Mesenchymal stem cell (in vitro differentiated cells and primary cell): ENCODE measurements at regions not wholly inside any gene's neighbourhood (a gene's known extent, or its start where the extent isn't known, plus 50 kb on each side); places are given as distances from the start of the nearest gene placed in this dataset.

Experiments used
- DNase-seq: peaks from one replicate; pipeline ENCODE4 v3.0.0-alpha.2; 2013
- H2AFZ ChIP-seq: one replicate; pipeline ENCODE4 v1.6.1; 2013; ENCODE audit warnings: low read depth, mild to moderate bottlenecking, control low read depth, inconsistent platforms, low read length, moderate library complexity
- H2AK5ac ChIP-seq: 2 replicates; pipeline ENCODE4 v1.6.1; 2013; ENCODE audit warnings: low read length, moderate library complexity, mild to moderate bottlenecking, inconsistent platforms; ENCODE audit not compliant: severe bottlenecking
- H2BK120ac ChIP-seq: one replicate; pipeline ENCODE4 v1.6.1; 2013; ENCODE audit warnings: low read depth, mild to moderate bottlenecking, inconsistent platforms, low read length, moderate library complexity
- H2BK12ac ChIP-seq, 2 experiments: one replicate each; pipeline ENCODE4 v1.6.1; 2013; ENCODE audit warnings: inconsistent platforms in 2 of 2, low read length in 2 of 2, mild to moderate bottlenecking in 2 of 2, moderate library complexity in 2 of 2, control low read depth in 1 of 2
- H2BK15ac ChIP-seq: one replicate; pipeline ENCODE4 v1.6.1; 2013; ENCODE audit warnings: mild to moderate bottlenecking, low read depth, inconsistent platforms; ENCODE audit not compliant: poor library complexity, severe bottlenecking
- H2BK5ac ChIP-seq: 2 replicates; pipeline ENCODE4 v1.6.1; 2013; ENCODE audit warnings: low read depth, mild to moderate bottlenecking, low read length, control low read depth, inconsistent platforms; ENCODE audit not compliant: poor library complexity, severe bottlenecking
- H3K14ac ChIP-seq, 2 experiments: one replicate each; pipeline ENCODE4 v1.6.1; 2013; ENCODE audit warnings: inconsistent platforms in 2 of 2, low read length in 2 of 2, control low read depth in 1 of 2, mild to moderate bottlenecking in 1 of 2, moderate library complexity in 1 of 2
- H3K18ac ChIP-seq, 2 experiments: one replicate each; pipeline ENCODE4 v1.6.1; 2013; ENCODE audit warnings: inconsistent platforms in 2 of 2, low read length in 2 of 2, control low read depth in 1 of 2, low read depth in 1 of 2, mild to moderate bottlenecking in 1 of 2
- H3K23ac ChIP-seq, 2 experiments: one replicate each; pipeline ENCODE4 v1.6.1; 2013; ENCODE audit warnings: inconsistent platforms in 2 of 2, low read length in 2 of 2, mild to moderate bottlenecking in 2 of 2, moderate library complexity in 2 of 2, control low read depth in 1 of 2
- H3K27ac ChIP-seq: 2 replicates; pipeline ENCODE4 v1.5.1; 2013; ENCODE audit warnings: mild to moderate bottlenecking, moderate library complexity, low read length, control low read depth, inconsistent platforms; ENCODE audit not compliant: poor library complexity, severe bottlenecking
- H3K27me3 ChIP-seq, 2 experiments: 2 replicates each; pipeline versions ENCODE4 v1.6.1 to v1.7.0; 2013; ENCODE audit warnings: low read length in 2 of 2, mild to moderate bottlenecking in 2 of 2, moderate library complexity in 2 of 2, control low read depth in 1 of 2, inconsistent platforms in 1 of 2; ENCODE audit not compliant: control insufficient read depth in 1 of 2, insufficient read depth in 1 of 2
- H3K36me3 ChIP-seq, 2 experiments: 2 replicates each; pipeline versions ENCODE4 v1.6.1 to v1.7.0; 2013; ENCODE audit warnings: low read length in 2 of 2, control low read depth in 1 of 2, inconsistent platforms in 1 of 2, low read depth in 1 of 2, mild to moderate bottlenecking in 1 of 2; ENCODE audit not compliant: insufficient read depth in 2 of 2, control insufficient read depth in 1 of 2
- H3K4ac ChIP-seq, 2 experiments: one replicate each; pipeline ENCODE4 v1.6.1; 2013; ENCODE audit warnings: inconsistent platforms in 2 of 2, low read length in 2 of 2, mild to moderate bottlenecking in 2 of 2, moderate library complexity in 2 of 2, control low read depth in 1 of 2, low read depth in 1 of 2
- H3K4me1 ChIP-seq: 2 replicates; pipeline ENCODE4 v1.6.1; 2013; ENCODE audit warnings: low read depth, low read length, control low read depth; ENCODE audit not compliant: control insufficient read depth, insufficient read depth
- H3K4me2 ChIP-seq: 2 replicates; pipeline ENCODE4 v1.6.1; 2013; ENCODE audit warnings: low read length, mild to moderate bottlenecking, inconsistent platforms; ENCODE audit not compliant: poor library complexity, severe bottlenecking
- H3K4me3 ChIP-seq, 2 experiments: 2 replicates each; pipeline versions ENCODE4 v1.5.1 to v1.7.0; 2013; ENCODE audit warnings: low read length in 2 of 2, mild to moderate bottlenecking in 2 of 2, control low read depth in 1 of 2, low read depth in 1 of 2; ENCODE audit not compliant: insufficient read depth in 1 of 2
- H3K79me1 ChIP-seq: replicated peaks from 2 replicates; pipeline ENCODE4 v1.6.1; 2013; ENCODE audit warnings: mild to moderate bottlenecking, control low read depth, low read length, inconsistent platforms; ENCODE audit not compliant: poor library complexity, severe bottlenecking
- H3K9ac ChIP-seq: 2 replicates; pipeline ENCODE4 v1.7.0; 2013; ENCODE audit warnings: mild to moderate bottlenecking, low read length, moderate library complexity
- H3K9me3 ChIP-seq: 2 replicates; pipeline ENCODE4 v1.7.0; 2013; ENCODE audit warnings: mild to moderate bottlenecking, low read length; ENCODE audit not compliant: control insufficient read depth
- H4K8ac ChIP-seq: one replicate; pipeline ENCODE4 v1.6.1; 2013; ENCODE audit warnings: inconsistent platforms, mild to moderate bottlenecking, low read length, moderate library complexity
- H4K91ac ChIP-seq: one replicate; pipeline ENCODE4 v1.6.1; 2013; ENCODE audit warnings: mild to moderate bottlenecking, low read length, inconsistent platforms
- WGBS: methylation state at CpG from one replicate; pipeline ENCODE4 v1.1.7; 2013; ENCODE audit warnings: mixed read lengths; 5-methylcytosine and 5-hydroxymethylcytosine counted together

GRCh38 chr5:128815201-128815600 is 150.1 kb upstream of the SLC27A6 start:
- H3K9ac ChIP-seq: no peak overlapping the region
- H3K27me3 ChIP-seq: no peaks in the 10 kb centered on the region
- no peak overlapping the region for H3K14ac ChIP-seq
- no peaks in the 10 kb centered on the region for H3K36me3 ChIP-seq
- H2AK5ac ChIP-seq: no peak overlapping the region
- no peak overlapping the region for H3K18ac ChIP-seq
- no peak overlapping the region for H4K8ac ChIP-seq
- DNase-seq: no peak
- no peak overlapping the region for H3K4me3 ChIP-seq
- H3K4ac ChIP-seq: no peak overlapping the region
- H3K4me2 ChIP-seq: no peak overlapping the region
- 58% methylated on average over 5 of the region's 5 CpGs for WGBS
- H2BK5ac ChIP-seq: no peak overlapping the region
- no peak overlapping the region for H3K23ac ChIP-seq
- H2BK12ac ChIP-seq: no peak overlapping the region
- H3K27ac ChIP-seq: no peak overlapping the region
- no peak overlapping the region for H2AFZ ChIP-seq
- H3K4me1 ChIP-seq: no peaks in the 10 kb centered on the region
- no peaks in the 10 kb centered on the region for H3K9me3 ChIP-seq
- no peaks in the 10 kb centered on the region for H3K79me1 ChIP-seq
- no peak overlapping the region for H2BK15ac ChIP-seq
- H2BK120ac ChIP-seq: no peak overlapping the region
- H4K91ac ChIP-seq: no peak overlapping the region

- Histone ChIP-seq H3K9me3 (no peaks in the 10 kb centered on the region), H2BK5ac (no peak overlapping the region), H2AFZ (no peak overlapping the region), H3K36me3 (no peaks in the 10 kb centered on the region), H3K27ac (no peak overlapping the region), H3K4me1 (no peaks in the 10 kb centered on the region), H3K23ac (no peak overlapping the region), H3K4me3 (no peak overlapping the region), H3K4ac (no peak overlapping the region), H3K4me2 (no peak overlapping the region), H3K79me1 (no peaks in the 10 kb centered on the region), H3K18ac (no peak overlapping the region), H2BK15ac (no peak overlapping the region), H2AK5ac (no peak overlapping the region), H4K8ac (no peak overlapping the region), H3K27me3 (no peaks in the 10 kb centered on the region), H2BK120ac (no peak overlapping the region), H3K9ac (peak overlapping the region; percentile 51), H3K14ac (no peak overlapping the region), H4K91ac (no peak overlapping the region), H2BK12ac (no peak overlapping the region)
- no peak for DNase-seq
- no CpG with 5 or more reads among the region's 1 CpG for WGBS
Observed at GRCh38 chr5:128825826-128826225, 139.5 kb upstream of the SLC27A6 start.

GRCh38 chr5:128826275-128826674 is 139.0 kb upstream of the SLC27A6 start:
- Histone ChIP-seq H3K27me3 (no peaks in the 10 kb centered on the region), H3K4ac (no peak overlapping the region), H3K4me3 (no peak overlapping the region), H3K4me2 (no peak overlapping the region), H3K79me1 (no peaks in the 10 kb centered on the region), H2AFZ (no peak overlapping the region), H3K27ac (no peak overlapping the region), H2BK12ac (no peak overlapping the region), H3K14ac (no peak overlapping the region), H3K23ac (no peak overlapping the region), H4K8ac (no peak overlapping the region), H2BK120ac (no peak overlapping the region), H3K4me1 (no peaks in the 10 kb centered on the region), H3K9me3 (no peaks in the 10 kb centered on the region), H2BK5ac (no peak overlapping the region), H3K36me3 (no peaks in the 10 kb centered on the region), H3K9ac (no peak overlapping the region), H3K18ac (no peak overlapping the region), H2BK15ac (no peak overlapping the region), H2AK5ac (no peak overlapping the region), H4K91ac (no peak overlapping the region)
- WGBS: 81% methylated on average over 1 of the region's 1 CpG
- DNase-seq: no peak

GRCh38 chr5:128836571-128836970 is 128.7 kb upstream of the SLC27A6 start:
- no peak overlapping the region for H3K4me2 ChIP-seq
- H3K4me3 ChIP-seq: no peak overlapping the region
- no peak overlapping the region for H3K18ac ChIP-seq
- H3K14ac ChIP-seq: no peak overlapping the region
- no peak overlapping the region for H3K27ac ChIP-seq
- H3K79me1 ChIP-seq: no peaks in the 10 kb centered on the region
- no peak overlapping the region for H2AK5ac ChIP-seq
- no peaks in the 10 kb centered on the region for H3K4me1 ChIP-seq
- H2AFZ ChIP-seq: no peak overlapping the region
- H2BK12ac ChIP-seq: no peak overlapping the region
- 79% methylated on average over 4 of the region's 5 CpGs for WGBS
- no peak overlapping the region for H2BK5ac ChIP-seq
- no peaks in the 10 kb centered on the region for H3K9me3 ChIP-seq
- H2BK120ac ChIP-seq: no peak overlapping the region
- no peak for DNase-seq
- H3K27me3 ChIP-seq: no peaks in the 10 kb centered on the region
- H3K4ac ChIP-seq: no peak overlapping the region
- no peak overlapping the region for H2BK15ac ChIP-seq
- H4K8ac ChIP-seq: no peak overlapping the region
- no peaks in the 10 kb centered on the region for H3K36me3 ChIP-seq
- no peak overlapping the region for H3K9ac ChIP-seq
- H3K23ac ChIP-seq: no peak overlapping the region
- no peak overlapping the region for H4K91ac ChIP-seq
